ENCODE measurements at regions not wholly inside any gene's neighbourhood (a gene's known extent, or its start where the extent isn't known, plus 50 kb on each side); places are given as distances from the start of the nearest gene placed in this dataset.

- TF ChIP-seq EZH2phosphoT487 (IDR thresholded peaks at IDR 0.05; ENCODE audit: borderline replicate concordance, low read depth) (no peak), REST (IDR thresholded peaks at IDR 0.05; ENCODE audit: low read depth, low read length) (no peak), EP300 (IDR thresholded peaks at IDR 0.05; ENCODE audit: borderline replicate concordance in 1 of 2, low read depth in 1 of 2, low read length in 1 of 2) (no peak)
Observed at GRCh38 chr1:213737398-213738035, 250.3 kb upstream of the PROX1 start.

Data from SK-N-SH (cell line).